NB4 (cell line): ENCODE measurements at regions not wholly inside any gene's neighbourhood (a gene's known extent, or its start where the extent isn't known, plus 50 kb on each side); places are given as distances from the start of the nearest gene placed in this dataset.

Source experiments
- DNase-seq: peaks from one replicate; pipeline ENCODE4 v3.0.0; 2010; ENCODE audit warnings: low read depth
- H3K4me3 ChIP-seq: one replicate; pipeline ENCODE4 v1.5.1; 2011; ENCODE audit warnings: mild to moderate bottlenecking, low read depth, low read length, moderate library complexity
- MYC ChIP-seq: IDR thresholded peaks from 2 replicates; pipeline ENCODE4 v1.6.1; 2011; ENCODE audit warnings: low read depth, low read length
- POLR2A ChIP-seq: IDR thresholded peaks from 2 replicates; pipeline ENCODE4 v1.6.1; 2011; ENCODE audit warnings: mild to moderate bottlenecking; ENCODE audit not compliant: insufficient read length; ENCODE audit errors: extremely low read depth
- TF ChIP-seq, protein P1 (sequence below): IDR thresholded peaks from one replicate; pipeline ENCODE4 v1.5.1; 2012; ENCODE audit warnings: low read depth, low read length
- TF ChIP-seq, protein P2 (sequence below): IDR thresholded peaks from 2 replicates; pipeline ENCODE4 v1.6.1; 2011; ENCODE audit warnings: low read depth, low read length

- no peak overlapping the region for H3K4me3 ChIP-seq
- TF ChIP-seq POLR2A: no peak
- TF ChIP-seq, protein P1, sequence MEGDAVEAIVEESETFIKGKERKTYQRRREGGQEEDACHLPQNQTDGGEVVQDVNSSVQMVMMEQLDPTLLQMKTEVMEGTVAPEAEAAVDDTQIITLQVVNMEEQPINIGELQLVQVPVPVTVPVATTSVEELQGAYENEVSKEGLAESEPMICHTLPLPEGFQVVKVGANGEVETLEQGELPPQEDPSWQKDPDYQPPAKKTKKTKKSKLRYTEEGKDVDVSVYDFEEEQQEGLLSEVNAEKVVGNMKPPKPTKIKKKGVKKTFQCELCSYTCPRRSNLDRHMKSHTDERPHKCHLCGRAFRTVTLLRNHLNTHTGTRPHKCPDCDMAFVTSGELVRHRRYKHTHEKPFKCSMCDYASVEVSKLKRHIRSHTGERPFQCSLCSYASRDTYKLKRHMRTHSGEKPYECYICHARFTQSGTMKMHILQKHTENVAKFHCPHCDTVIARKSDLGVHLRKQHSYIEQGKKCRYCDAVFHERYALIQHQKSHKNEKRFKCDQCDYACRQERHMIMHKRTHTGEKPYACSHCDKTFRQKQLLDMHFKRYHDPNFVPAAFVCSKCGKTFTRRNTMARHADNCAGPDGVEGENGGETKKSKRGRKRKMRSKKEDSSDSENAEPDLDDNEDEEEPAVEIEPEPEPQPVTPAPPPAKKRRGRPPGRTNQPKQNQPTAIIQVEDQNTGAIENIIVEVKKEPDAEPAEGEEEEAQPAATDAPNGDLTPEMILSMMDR: no peak
- TF ChIP-seq, protein P2, sequence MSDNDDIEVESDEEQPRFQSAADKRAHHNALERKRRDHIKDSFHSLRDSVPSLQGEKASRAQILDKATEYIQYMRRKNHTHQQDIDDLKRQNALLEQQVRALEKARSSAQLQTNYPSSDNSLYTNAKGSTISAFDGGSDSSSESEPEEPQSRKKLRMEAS: no peak
- TF ChIP-seq MYC: no peak
- no peak for DNase-seq
Observed at GRCh38 chr4:19009881-19010280, 988.3 kb upstream of the LCORL start.

DNA sequence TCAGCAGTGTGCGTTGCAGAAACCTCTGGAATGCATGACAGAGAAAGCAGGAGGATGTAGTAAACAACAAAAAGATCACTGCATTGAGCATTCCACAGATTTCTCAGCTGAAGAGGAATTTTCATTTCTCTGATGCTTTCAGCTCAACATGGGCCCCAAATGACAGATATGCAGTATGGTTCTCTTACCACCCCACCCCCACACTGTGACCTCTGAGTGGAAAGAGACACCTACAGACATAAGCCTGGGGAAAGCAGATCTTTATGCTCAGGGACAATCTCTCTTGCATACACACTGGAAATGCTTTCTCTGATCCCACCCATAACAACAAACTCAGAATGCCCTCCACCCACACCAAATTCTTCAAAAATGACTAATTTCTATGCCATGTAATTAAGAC, 983.7 kb upstream of the LCORL start:
- H3K4me3 ChIP-seq: no peak overlapping the region
- no peak for TF ChIP-seq MYC
- TF ChIP-seq, protein P2: no peak
- DNase-seq: no peak

- DNase-seq: peak; percentile 11
- TF ChIP-seq POLR2A (no peak), MYC (no peak)
- TF ChIP-seq, protein P2: no peak
- TF ChIP-seq, protein P1: no peak
Observed at GRCh38 chr4:19002170-19002569, 980.6 kb upstream of the LCORL start.

GRCh38 chr4:18999595-18999994, 978.0 kb upstream of the LCORL start:
- DNase-seq: no peak
- H3K4me3 ChIP-seq: no peak overlapping the region
- TF ChIP-seq, protein P2: no peak
- no peak for TF ChIP-seq POLR2A
- TF ChIP-seq, protein P1: no peak
- TF ChIP-seq MYC: no peak

More at GRCh38 chr4:19002170-19002569, 980.6 kb upstream of the LCORL start:
- H3K4me3 ChIP-seq: no peak overlapping the region

GRCh38 chr4:18981234-18981615, 959.7 kb upstream of the LCORL start:
- no peak for DNase-seq
- H3K4me3 ChIP-seq: no peak overlapping the region
- no peak for TF ChIP-seq MYC
- TF ChIP-seq POLR2A: no peak
- TF ChIP-seq, protein P1: no peak
- TF ChIP-seq, protein P2: no peak

DNA sequence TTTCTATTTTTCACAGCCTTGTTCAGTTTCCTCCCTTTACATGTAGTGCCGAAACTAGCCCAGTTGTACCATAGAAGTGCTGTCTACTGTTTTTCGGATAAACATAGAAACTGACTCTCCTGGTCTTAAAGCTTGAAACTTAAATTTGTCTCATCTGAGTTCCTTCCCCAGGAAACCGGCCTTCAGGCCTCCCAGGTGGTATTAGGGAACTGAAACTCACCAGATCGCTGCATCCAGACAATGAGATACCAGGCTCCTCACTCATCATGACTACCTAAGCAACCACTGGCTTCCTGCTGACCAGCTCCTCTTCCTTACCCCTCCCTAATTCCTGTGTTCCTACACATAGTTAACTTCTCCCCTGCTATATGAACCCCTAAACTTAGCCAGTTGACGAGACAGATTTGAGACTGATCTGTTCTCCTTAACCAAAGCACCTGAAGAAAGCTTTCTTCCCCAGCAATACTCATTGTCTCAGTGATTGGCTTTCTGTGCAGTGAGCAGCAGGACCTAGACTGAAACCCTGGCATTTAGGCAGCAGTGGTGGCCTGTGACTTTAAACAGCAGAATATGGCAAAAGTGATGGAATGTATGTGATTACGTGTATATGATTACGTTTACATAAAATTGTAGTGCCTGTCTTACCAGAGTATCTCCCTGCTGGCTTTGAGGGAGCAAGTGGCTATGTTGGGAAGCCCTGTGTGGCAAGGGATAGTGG, 959.1 kb upstream of the LCORL start:
- peak; percentile 37 for DNase-seq
- TF ChIP-seq POLR2A (no peak), MYC (no peak)
- TF ChIP-seq, protein P2: no peak
- TF ChIP-seq, protein P1: no peak
- no peak overlapping the region for H3K4me3 ChIP-seq
